ENCODE measurements at regions not wholly inside any gene's neighbourhood (a gene's known extent, or its start where the extent isn't known, plus 50 kb on each side); places are given as distances from the start of the nearest gene placed in this dataset.

- H3K4me3 Mint-ChIP-seq = no peak overlapping the region
- no peak for ATAC-seq
Measured at GRCh38 chr10:109282510-109282909, 640.8 kb downstream of the XPNPEP1 start.

DNA sequence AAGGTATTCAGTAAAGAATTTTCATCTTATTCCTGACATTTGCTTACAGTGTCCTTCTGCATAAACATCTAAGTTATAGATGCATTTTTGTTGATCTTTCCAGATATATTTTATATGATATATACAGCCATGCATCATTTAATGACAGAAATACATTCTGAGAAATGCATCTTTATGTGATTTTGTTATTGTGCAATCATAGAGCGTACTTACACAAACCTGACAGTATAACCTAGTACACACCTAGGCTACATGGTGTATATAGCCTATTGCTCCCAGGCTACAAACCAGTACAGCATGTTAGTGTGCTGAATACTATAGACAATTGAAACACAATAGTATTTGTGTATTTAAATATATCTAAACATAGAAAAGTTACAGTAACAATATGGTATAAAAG lies 642.0 kb downstream of the XPNPEP1 start:
- DNase-seq = no peak
- ATAC-seq = no peak
- Mint-ChIP-seq H3K27me3 (no peaks in the 10 kb centered on the region), H3K4me1 (no peaks in the 10 kb centered on the region), H3K27ac (no peak overlapping the region), H3K9me3 (peaks cover 0 to 9% of the 10 kb centered on the region in 2 donors), H3K4me3 (no peak overlapping the region)

More at GRCh38 chr10:109282510-109282909, 640.8 kb downstream of the XPNPEP1 start:
- no peaks in the 10 kb centered on the region for H3K27me3 Mint-ChIP-seq
- H3K27ac Mint-ChIP-seq = no peak overlapping the region
- no peak for DNase-seq
- no peaks in the 10 kb centered on the region for H3K4me1 Mint-ChIP-seq
- H3K9me3 Mint-ChIP-seq = peaks cover 0 to 1% of the 10 kb centered on the region in 2 donors

GRCh38 chr10:109280837-109281236 lies 642.5 kb downstream of the XPNPEP1 start:
- Mint-ChIP-seq H3K27ac (no peak overlapping the region), H3K4me3 (no peak overlapping the region), H3K9me3 (peaks cover 0 to 9% of the 10 kb centered on the region in 2 donors), H3K4me1 (no peaks in the 10 kb centered on the region), H3K27me3 (no peaks in the 10 kb centered on the region)
- DNase-seq = no peak
- no peak for ATAC-seq

GRCh38 chr10:109277456-109277855 lies 645.9 kb downstream of the XPNPEP1 start:
- ATAC-seq (no peak), DNase-seq (no peak)
- Mint-ChIP-seq H3K27ac (no peak overlapping the region), H3K27me3 (no peaks in the 10 kb centered on the region), H3K4me1 (no peaks in the 10 kb centered on the region), H3K9me3 (peaks cover 0 to 9% of the 10 kb centered on the region in 2 donors), H3K4me3 (no peak overlapping the region)

GRCh38 chr10:109275960-109276359 lies 647.4 kb downstream of the XPNPEP1 start:
- H3K27me3 Mint-ChIP-seq = no peaks in the 10 kb centered on the region
- no peak overlapping the region for H3K4me3 Mint-ChIP-seq
- H3K4me1 Mint-ChIP-seq = no peaks in the 10 kb centered on the region
- H3K9me3 Mint-ChIP-seq = peaks cover 0 to 9% of the 10 kb centered on the region in 2 donors
- no peak overlapping the region for H3K27ac Mint-ChIP-seq
- DNase-seq (no peak), ATAC-seq (no peak)

GRCh38 chr10:109274681-109275080 lies 648.6 kb downstream of the XPNPEP1 start:
- H3K27me3 Mint-ChIP-seq = no peaks in the 10 kb centered on the region
- no peaks in the 10 kb centered on the region for H3K4me1 Mint-ChIP-seq
- ATAC-seq = no peak
- no peak overlapping the region for H3K4me3 Mint-ChIP-seq
- H3K27ac Mint-ChIP-seq = no peak overlapping the region
- no peak for DNase-seq
- peaks cover 0 to 9% of the 10 kb centered on the region in 2 donors for H3K9me3 Mint-ChIP-seq

DNA sequence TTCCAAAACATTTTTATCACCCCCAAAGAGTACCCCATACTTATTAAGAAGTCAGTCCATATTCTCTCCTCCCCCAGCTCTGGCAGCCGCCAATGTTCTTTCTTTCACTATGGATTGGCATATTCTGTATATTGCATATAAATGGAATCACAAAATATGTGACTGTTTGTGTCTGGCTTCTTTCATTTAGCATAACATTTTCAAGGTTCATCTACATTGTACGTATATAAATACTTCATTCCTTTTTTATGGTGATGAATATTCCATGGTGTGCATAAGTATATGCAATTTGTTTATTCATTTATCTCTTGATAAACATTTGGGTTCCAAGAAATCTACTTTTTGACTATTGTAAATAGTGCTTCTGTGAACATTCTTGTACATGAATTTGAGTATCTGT lies 653.1 kb downstream of the XPNPEP1 start:
- ATAC-seq = no peak
- Mint-ChIP-seq H3K27me3 (no peaks in the 10 kb centered on the region), H3K4me1 (no peaks in the 10 kb centered on the region), H3K27ac (no peak overlapping the region), H3K4me3 (no peak overlapping the region), H3K9me3 (no peaks in the 10 kb centered on the region)
- no peak for DNase-seq

- no peak overlapping the region for H3K4me3 Mint-ChIP-seq
- DNase-seq = no peak
- H3K9me3 Mint-ChIP-seq = peaks cover 13 to 31% of the 10 kb centered on the region in 2 donors
- H3K4me1 Mint-ChIP-seq = no peaks in the 10 kb centered on the region
- no peak overlapping the region for H3K27ac Mint-ChIP-seq
- no peaks in the 10 kb centered on the region for H3K27me3 Mint-ChIP-seq
- no peak for ATAC-seq
Measured at GRCh38 chr10:109264004-109264403, 659.3 kb downstream of the XPNPEP1 start.

- Mint-ChIP-seq H3K4me3 (no peak overlapping the region), H3K27me3 (no peaks in the 10 kb centered on the region), H3K4me1 (no peaks in the 10 kb centered on the region), H3K9me3 (peaks cover 13 to 31% of the 10 kb centered on the region in 2 donors), H3K27ac (peak overlapping the region in 1 of 2 donors; percentile 59)
- ATAC-seq (no peak), DNase-seq (no peak)
Measured at GRCh38 chr10:109261231-109261630, 662.1 kb downstream of the XPNPEP1 start.

DNA sequence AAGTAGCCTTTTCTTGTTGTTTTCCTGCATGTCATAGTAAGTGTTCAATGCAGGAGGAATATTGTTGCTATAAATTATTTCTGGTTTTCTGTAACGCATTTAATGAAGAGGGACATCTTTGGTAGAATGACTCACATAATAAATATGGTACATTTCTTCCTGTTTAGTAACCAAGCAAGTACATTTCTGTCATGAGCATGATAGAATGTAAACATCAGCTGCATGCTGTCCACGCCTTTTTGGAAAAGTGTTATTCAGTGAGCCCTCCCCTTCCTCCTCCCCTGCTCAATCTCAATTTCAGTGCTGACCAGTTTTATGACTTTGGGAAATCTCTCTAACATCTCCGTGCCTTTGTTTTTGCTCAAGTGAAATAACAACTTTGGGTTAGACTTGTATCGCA lies 664.0 kb downstream of the XPNPEP1 start:
- H3K27ac Mint-ChIP-seq = no peak overlapping the region
- H3K27me3 Mint-ChIP-seq = no peaks in the 10 kb centered on the region
- no peaks in the 10 kb centered on the region for H3K4me1 Mint-ChIP-seq
- no peak overlapping the region for H3K4me3 Mint-ChIP-seq
- no peak for ATAC-seq
- DNase-seq = no peak
- H3K9me3 Mint-ChIP-seq = peaks cover 13 to 31% of the 10 kb centered on the region in 2 donors

DNA sequence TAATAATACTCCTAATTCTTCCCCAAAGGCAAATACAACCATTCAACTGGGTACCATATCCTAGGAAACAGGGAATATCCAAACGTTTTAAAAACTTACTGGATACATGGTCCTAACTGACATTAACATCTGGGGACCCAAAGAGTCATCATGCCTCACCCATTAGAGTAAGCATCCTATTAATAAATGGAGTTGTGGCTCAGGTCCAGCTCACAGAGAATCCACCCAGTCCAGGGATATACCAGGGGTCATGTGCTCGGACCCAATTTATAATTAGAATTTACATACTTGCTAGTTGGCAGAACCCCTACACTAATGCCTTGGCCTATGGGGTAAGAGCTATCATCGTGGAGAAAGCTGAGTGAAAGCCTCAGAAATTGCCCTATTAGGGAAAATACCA lies 670.0 kb downstream of the XPNPEP1 start:
- no peak for DNase-seq
- ATAC-seq = no peak
- H3K27me3 Mint-ChIP-seq = no peaks in the 10 kb centered on the region
- no peak overlapping the region for H3K4me3 Mint-ChIP-seq
- H3K27ac Mint-ChIP-seq = no peak overlapping the region
- H3K9me3 Mint-ChIP-seq = peaks cover 6 to 12% of the 10 kb centered on the region in 2 donors
- H3K4me1 Mint-ChIP-seq = no peaks in the 10 kb centered on the region

DNA sequence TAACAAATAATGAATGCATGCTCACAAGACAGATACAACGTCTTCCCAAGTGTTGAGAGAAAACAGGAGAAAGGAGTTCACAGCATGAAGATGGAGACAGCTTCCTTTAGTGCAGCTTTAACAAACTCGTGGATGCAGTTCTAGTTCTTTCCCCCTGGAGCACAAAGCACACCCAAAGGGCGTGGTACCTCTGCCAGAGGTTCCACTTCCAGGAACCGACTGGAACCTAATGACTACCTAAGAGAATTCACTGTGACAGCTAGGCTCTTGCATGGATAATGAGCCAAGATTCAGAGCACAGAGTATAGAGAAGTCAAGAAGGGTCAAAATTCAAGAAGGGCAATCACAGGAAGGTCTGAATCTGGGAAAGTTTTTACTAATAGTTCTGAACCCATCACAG lies 673.2 kb downstream of the XPNPEP1 start:
- ATAC-seq (no peak), DNase-seq (no peak)
- Mint-ChIP-seq H3K27me3 (no peaks in the 10 kb centered on the region), H3K4me3 (no peak overlapping the region), H3K4me1 (no peaks in the 10 kb centered on the region), H3K27ac (no peak overlapping the region), H3K9me3 (peaks cover 12 to 18% of the 10 kb centered on the region in 2 donors)

DNA sequence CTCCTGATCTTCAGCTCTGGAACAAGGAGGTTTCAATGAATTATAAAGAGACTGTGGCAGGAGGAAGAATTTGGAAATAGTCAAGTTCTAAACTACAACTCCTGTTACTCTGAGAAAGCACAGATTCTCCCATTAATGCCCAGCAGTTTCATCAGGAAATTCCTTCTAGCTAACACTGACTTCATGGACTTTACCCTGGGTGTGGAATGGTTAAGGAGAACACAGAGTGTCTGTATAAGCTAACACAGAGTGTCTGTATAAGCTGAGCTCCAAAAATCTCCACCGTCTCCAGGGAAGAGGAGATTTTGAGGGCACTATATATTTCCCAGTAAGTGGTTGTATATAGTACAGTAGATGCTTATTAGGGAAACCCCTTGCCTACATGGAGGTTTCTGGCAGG lies 675.5 kb downstream of the XPNPEP1 start:
- Mint-ChIP-seq H3K27me3 (no peaks in the 10 kb centered on the region), H3K27ac (no peak overlapping the region), H3K4me3 (no peak overlapping the region), H3K4me1 (no peaks in the 10 kb centered on the region), H3K9me3 (peaks cover 17 to 32% of the 10 kb centered on the region in 2 donors)
- DNase-seq (no peak), ATAC-seq (no peak)

DNA sequence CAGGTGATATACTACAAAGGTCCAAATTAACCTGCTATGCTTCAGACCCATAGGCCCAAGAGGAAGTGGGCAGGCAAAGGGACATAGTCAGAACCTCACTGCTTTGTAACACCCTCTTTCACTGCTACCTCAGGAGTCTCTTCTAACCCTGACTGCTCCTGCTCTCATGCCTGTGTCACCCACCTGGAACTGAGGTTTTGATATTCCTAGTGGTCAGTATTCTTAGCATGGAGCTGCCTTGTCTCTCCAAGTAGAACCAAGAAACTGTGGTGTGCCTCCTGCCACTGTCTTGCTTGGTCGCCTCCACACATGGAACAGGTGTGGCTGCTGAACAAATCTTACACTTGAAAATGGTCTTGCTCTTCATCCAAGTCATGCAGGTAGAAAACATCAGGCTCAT lies 677.5 kb downstream of the XPNPEP1 start:
- Mint-ChIP-seq H3K4me3 (no peak overlapping the region), H3K9me3 (peaks cover 10 to 33% of the 10 kb centered on the region in 2 donors), H3K27me3 (no peaks in the 10 kb centered on the region), H3K27ac (peak overlapping the region in 1 of 2 donors; percentile 35), H3K4me1 (no peaks in the 10 kb centered on the region)
- DNase-seq (no peak), ATAC-seq (peak; percentile 18)

DNA sequence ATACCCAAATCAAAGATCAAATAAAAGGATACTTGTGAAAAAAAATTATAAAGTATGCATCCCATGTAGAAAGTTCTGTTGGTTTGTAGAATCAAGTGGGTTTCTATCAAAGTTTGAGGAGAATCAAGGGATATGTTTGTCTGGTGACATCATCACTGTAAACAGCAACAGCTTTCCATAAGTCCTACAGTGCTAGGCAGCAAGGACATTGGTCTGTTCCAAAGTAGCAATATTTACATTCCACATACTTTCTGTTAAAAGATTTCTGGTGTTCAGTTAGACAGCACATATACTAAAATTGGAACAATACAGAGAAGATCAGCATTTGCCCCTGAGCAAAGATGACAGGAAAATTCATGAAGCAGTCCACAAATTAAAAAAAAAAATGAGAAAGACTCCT lies 683.9 kb downstream of the XPNPEP1 start:
- Mint-ChIP-seq H3K4me1 (no peaks in the 10 kb centered on the region), H3K27me3 (no peaks in the 10 kb centered on the region), H3K9me3 (peaks cover 15 to 21% of the 10 kb centered on the region in 2 donors), H3K27ac (no peak overlapping the region), H3K4me3 (no peak overlapping the region)
- ATAC-seq = no peak
- DNase-seq = no peak

DNA sequence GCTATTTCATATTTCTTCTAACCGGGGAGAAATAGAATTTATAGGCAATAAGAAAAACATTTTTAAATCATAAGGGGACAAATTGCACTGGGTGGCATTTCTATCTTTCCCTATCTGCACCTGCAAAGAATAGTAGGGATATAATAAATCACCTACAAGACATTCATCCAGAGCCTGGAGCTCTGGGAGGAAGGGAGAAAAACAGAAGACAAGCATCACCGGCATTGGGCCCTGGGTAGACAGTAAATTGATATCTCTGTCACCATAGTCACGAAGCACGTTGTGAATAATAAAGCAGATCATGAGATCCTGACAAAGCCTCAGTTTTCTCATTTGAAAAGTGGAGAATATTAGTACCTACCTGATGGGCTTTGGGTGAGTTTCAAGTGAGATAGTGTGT lies 685.6 kb downstream of the XPNPEP1 start:
- no peak for DNase-seq
- H3K9me3 Mint-ChIP-seq = peaks cover 9 to 11% of the 10 kb centered on the region in 2 donors
- H3K27me3 Mint-ChIP-seq = no peaks in the 10 kb centered on the region
- no peak for ATAC-seq
- H3K4me3 Mint-ChIP-seq = no peak overlapping the region
- no peaks in the 10 kb centered on the region for H3K4me1 Mint-ChIP-seq
- no peak overlapping the region for H3K27ac Mint-ChIP-seq

DNA sequence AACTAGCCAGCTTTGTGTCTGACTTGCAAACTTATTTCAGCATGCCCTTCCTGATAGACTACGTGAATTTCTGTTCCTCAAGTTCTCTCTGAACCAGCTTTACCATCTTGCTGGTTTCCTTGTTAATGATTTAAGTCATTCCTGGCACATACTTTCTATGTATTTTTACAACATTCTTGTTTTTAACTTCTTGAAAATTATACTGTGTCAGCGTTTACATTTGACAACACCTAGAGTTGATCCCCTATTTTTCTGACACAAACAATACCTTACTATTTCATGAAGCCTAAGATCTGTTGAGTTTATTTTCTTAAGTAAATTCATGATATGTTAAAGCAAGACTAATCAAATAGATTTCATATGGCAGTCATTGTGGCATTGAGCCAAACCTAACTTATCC lies 686.3 kb downstream of the XPNPEP1 start:
- Mint-ChIP-seq H3K27me3 (no peaks in the 10 kb centered on the region), H3K4me1 (no peaks in the 10 kb centered on the region), H3K27ac (no peak overlapping the region), H3K9me3 (peaks cover 9 to 11% of the 10 kb centered on the region in 2 donors), H3K4me3 (no peak overlapping the region)
- ATAC-seq (no peak), DNase-seq (no peak)

All from stimulated activated naive CD8-positive, alpha-beta T cell treated with anti-CD3 and anti-CD28 coated beads, Interleukin-15, amount 100 ng/mL, for 72 hours (primary cell).